HG03521 (cell line): ENCODE measurements at regions not wholly inside any gene's neighbourhood (a gene's known extent, or its start where the extent isn't known, plus 50 kb on each side); places are given as distances from the start of the nearest gene placed in this dataset.
"Not testable (repeated sequence)": the region's sequence is repeated elsewhere in the genome, so short reads cannot be mapped to it uniquely, and the experiment has no call there.

Experiments
- ATAC-seq: cut with Tn5 transposase; IDR thresholded peaks from one replicate; pipeline ENCODE4 v1.9.1; 2021; ENCODE audit warnings: mild to moderate bottlenecking, moderate library complexity; ENCODE audit not compliant: unreplicated experiment

GRCh38 chr10:59975918-59976317 is 69.6 kb upstream of the CCDC6 start:
- ATAC-seq: not testable (repeated sequence)

- no peak for ATAC-seq
Observed at GRCh38 chr10:59971915-59972314, 65.6 kb upstream of the CCDC6 start.

- peak; percentile 62 for ATAC-seq
Observed at GRCh38 chr10:59970396-59971368, 64.3 kb upstream of the CCDC6 start.

DNA sequence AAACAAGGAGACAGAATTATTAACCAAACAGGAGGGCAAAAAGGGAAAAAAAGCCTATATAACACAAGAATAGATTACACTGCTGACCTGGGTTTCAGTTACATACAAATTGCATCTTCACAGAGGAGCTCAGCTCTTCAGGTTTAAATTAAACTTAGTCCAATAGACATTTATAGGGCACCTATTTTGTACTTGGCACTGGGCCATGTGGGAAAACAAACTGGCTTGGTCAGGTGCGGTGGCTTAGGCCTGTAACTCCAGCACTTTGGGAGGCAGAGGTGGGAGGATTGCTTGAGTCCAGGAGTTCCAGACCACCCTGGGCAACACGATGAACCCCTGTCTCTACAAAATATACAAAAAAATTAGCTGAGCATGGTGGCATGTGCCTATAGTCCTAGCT is 62.3 kb upstream of the CCDC6 start:
- ATAC-seq: no peak

DNA sequence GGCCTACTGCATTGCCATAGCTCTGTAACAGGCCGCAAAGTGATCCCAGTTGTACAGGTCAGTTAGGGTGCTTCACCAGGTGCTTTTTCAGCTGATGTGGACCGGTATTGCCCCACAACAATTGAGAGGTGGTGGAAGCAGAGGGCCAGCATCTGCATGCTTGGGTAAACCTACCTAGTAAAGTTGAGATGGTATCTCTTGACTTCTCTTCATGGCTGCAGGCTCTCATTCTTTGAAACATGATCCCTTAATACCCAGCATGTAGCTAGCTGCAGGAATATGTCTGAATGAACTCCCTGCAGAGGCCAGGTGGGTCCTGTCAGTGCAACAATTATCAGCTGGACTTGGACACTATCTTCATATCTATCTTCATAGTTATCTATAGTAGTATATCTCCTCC is 60.7 kb upstream of the CCDC6 start:
- ATAC-seq: no peak

GRCh38 chr10:59965899-59966650 is 59.7 kb upstream of the CCDC6 start:
- no peak for ATAC-seq

DNA sequence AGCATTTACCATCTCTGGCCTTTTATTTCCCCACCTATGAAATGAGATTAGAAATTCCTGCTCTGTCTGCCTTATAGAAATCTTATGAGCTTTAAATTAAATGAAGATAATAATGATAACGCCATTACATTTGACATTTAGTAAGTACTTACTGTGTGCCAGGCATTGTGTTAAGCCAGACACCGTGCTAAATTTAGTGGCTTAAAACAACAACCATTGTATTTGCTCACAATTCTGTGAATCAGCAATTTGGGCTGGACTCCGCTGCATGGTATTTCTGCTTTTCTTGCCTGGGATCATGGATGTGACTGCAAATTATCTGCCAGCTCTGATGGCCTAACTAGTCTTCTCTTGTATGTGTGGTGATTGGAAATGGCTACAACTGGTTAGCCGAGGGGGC is 56.4 kb upstream of the CCDC6 start:
- ATAC-seq: no peak

DNA sequence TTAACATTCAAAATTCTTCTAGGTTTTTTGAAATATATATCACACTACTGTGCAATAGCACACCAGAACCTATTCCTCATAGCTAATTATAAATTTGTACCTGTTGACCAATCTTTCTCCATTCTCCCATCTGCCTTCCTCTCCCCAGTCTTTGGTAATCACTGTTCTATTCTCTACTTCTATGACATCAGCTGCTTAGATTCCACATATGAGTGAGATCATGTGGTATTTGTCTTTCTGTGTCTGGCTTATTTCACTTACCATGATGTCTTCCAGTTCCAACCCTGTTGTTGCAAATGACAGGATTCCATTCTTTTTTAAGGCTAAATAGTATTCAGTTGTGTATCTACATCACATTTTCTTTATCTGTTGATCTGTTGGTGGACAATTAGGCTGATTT is 54.4 kb upstream of the CCDC6 start:
- no peak for ATAC-seq

DNA sequence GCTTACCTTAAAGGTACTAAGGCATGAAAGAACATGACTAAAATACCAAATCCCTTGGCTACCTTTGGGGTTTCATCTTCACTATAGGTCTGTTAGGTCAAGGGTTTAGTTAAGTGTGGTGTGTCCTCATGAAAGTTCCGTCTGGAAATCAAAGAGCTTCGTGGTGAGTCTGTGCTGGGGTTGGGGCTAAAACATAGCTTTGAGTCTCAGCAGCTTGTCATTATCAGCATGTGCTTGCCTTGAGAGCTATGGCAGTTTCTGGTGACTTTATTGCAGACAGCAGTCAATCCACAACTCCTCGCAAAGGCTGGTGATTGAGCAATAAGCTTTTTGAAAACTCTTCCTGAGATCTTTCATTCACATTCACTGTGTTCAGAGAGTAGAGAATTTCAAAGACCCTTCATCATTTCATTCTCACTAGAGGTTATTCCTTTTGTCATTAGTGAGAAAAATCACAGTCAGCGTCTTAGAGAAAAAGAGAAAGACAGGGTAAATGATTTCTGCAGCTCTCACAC is 53.2 kb upstream of the CCDC6 start:
- ATAC-seq: no peak

DNA sequence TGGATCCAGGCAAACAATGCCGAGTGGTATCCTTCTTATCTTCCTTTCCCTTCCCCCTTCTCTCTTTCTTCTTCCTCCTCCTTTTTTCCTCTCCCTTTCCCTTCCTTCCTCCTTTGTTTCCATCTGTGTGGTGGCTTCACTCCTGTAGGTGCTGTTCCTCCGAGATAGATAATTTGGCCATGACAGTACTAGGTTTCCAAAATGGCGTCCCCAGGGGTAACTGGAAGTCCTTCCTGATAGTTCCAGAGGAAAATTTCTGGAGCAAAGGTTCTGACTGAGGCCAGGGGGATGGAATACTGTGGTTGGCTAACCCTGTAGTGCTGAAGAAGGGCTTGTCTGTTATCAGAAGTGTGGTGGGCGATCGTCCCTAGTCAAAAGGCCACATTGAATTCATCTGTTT is 52.5 kb upstream of the CCDC6 start:
- ATAC-seq: no peak

DNA sequence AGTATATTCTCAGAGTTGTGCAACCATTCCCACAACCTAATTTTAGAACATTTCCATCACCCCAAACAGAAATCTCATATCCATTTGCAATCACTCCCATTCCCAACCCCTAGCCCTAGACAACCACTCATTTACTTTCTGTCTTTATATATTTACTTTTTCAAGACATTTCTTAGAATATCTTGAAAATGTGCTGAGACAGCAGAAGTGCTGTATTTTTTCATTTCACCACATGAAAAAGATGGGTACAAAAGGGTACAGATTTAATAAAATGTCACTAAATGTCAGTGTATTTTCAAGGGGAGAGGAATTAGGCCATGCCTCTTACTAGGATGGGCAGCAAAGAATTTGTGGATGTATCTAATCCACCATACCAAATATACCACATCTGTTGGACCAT is 51.6 kb upstream of the CCDC6 start:
- no peak for ATAC-seq
